ENCODE measurements at regions not wholly inside any gene's neighbourhood (a gene's known extent, or its start where the extent isn't known, plus 50 kb on each side); places are given as distances from the start of the nearest gene placed in this dataset.
"Not testable (repeated sequence)": the region's sequence is repeated elsewhere in the genome, so short reads cannot be mapped to it uniquely, and the experiment has no call there.

- DNase-seq: no peak
These were observed 76.1 kb downstream of the C9orf50 start for GRCh38 chr9:129544761-129545160.

GRCh38 chr9:129542741-129543140 is 78.2 kb downstream of the C9orf50 start:
- DNase-seq: no peak

DNA sequence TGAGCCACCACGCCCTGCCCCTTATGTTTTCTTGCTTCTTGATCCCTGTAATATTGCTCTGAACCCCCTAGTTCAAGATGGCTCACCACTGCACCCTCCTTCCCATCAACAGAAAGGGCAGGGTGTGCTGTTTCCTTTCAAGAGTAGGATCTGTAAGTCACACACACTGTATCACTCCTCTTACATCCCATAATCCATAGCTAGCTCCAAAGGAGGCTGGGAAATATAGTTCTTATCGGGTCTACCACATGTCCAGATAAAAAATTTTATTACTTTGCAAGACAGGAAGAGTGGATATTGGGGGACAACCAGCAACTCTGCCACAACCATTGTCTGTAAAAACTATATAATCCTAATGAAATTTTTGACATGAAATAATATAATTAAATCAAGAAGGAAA is 79.6 kb downstream of the C9orf50 start:
- DNase-seq: no peak

DNA sequence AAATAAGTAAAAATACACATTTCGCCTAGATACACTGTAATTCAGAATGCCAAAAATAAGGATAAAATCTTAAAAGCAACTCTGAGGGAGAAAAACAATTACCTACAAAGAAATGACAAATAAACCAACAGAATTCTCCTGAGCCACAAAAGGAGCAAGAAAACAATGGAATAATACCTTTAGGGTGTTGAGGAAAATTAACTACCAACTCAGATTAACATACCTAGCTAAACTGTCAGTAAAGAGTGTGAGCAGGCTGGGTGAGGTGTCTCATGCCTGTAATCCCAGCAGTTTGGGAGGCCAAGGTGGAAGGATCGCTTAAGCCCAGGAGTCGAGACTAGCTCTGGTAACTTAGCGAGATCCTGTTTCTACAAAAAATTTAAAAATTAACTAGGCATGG is 81.5 kb downstream of the C9orf50 start:
- DNase-seq: no peak

DNA sequence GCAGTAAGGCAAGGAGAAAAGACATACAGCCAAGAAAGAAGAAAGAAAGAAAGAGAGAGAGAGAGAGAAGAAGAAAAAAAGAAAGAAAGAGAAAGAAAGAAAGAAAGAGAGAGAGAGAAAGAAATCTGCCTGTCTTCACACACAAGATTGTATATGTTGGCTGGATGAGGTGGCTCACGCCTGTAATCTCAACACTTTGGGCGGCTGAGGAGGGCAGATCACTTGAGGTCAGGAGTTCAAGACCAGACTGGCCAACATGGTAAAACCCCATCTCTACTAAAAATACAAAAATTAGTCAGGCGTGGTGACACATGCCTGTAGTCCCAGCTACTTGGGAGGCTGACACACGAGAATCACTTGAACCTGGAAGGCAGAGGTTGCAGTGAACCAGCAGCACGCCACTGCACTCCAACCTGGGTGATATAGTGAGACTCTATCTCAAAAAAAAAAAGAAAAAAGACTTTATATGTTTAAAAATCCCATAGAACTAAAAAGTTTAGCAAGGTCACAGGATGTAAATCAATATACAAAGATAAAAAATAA is 89.0 kb downstream of the C9orf50 start:
- DNase-seq: not testable (repeated sequence)

- not testable (repeated sequence) for DNase-seq
These were observed 92.9 kb downstream of the C9orf50 start for GRCh38 chr9:129527955-129528354.

GRCh38 chr9:129525656-129526196 is 95.2 kb downstream of the C9orf50 start:
- no peak for DNase-seq

DNA sequence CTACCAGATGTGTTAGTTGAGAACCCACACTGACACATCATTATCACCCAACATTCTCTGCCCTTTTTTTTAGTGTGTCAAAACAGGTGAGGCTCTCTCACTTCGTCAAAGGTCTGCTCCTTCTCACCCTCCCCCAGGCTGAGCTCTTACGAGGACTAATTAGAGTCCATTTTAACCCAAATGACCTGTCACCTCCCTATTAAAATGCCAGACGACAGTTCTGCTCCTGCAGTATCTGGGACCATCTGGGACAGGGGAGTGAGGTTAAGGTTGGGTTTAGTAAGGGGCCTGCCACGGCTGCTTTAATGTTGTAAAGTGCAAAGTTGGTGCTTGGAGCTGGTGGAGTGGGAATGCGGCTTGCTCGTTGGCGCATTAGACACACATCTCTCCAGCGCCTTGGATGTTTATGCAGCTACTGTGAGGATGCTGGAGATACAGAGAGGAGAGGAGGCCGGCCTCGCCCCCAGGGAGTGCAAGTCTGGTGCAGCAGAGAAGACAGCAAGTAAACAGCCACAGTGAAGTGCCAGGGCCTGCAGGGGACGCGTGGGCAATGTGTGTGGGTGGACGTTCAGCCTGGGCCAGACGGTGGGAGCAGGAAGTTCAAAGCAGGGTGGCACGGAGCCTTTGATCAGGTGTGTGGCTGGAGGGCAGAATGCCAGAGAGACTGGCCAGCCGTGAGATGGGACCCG is 96.2 kb downstream of the C9orf50 start:
- DNase-seq: no peak

GRCh38 chr9:129523943-129524581 is 96.8 kb downstream of the C9orf50 start:
- no peak for DNase-seq

GRCh38 chr9:129522351-129522750 is 98.5 kb downstream of the C9orf50 start:
- DNase-seq: no peak

DNA sequence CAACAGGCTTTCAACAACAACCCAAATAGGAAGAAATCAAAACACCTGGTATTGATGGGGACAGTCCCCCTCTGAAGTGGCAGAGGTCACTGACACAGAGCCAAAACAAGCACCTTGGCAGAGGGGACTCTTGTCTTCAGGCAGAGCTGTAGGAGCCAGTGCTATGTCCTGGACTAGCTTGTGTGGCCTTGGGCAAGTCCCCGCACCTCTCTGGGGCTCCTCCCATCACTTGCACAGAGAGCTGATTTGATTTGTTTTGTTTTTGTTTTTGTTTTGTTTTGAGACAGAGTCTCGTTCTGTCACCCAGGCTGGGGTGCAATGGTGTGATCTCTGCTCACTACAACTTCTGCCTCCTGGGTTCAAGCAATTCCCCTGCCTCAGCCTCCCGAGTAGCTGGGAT is 100.8 kb downstream of the C9orf50 start:
- no peak for DNase-seq

GRCh38 chr9:129518074-129518473 is 102.8 kb downstream of the C9orf50 start:
- DNase-seq: no peak

DNA sequence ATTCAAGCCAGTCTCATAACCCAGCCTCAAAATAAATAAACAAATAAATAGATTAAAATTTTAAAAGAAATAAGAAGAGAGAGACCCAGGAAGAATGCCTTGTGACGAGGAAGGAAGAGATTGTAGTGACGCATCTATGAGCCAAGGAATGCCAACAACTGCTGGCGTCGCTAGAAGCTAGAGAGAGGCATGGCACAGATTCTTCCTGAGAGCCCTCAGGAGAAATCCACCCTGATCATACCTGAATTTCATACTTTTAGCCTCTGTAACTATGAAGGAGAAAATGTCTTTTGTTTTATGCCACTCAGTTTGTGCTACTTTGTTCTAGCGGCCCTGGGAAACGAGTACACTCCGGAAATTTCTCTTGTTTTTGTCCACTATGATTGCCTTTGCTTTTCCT is 103.9 kb downstream of the C9orf50 start:
- DNase-seq: no peak

DNA sequence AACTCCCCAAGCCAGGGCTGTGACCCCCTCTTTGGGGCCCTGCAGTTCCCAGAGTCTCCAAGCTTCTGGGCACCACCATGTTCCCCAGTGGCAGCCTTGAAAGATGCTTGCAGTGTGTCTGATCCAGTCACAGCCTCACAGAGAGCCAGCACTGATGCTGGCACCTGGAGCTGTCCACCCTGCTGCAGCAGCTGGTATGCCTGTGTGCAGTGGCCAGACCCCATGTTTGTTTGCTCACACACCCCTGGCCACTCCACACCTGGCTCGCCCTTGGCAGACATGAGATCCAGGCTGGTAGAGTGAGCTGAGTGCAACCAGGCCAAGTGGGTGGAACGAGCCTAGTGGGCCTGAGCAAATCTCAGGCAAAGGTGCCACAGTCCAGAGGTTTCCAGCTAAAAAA is 106.0 kb downstream of the C9orf50 start:
- DNase-seq: no peak

DNA sequence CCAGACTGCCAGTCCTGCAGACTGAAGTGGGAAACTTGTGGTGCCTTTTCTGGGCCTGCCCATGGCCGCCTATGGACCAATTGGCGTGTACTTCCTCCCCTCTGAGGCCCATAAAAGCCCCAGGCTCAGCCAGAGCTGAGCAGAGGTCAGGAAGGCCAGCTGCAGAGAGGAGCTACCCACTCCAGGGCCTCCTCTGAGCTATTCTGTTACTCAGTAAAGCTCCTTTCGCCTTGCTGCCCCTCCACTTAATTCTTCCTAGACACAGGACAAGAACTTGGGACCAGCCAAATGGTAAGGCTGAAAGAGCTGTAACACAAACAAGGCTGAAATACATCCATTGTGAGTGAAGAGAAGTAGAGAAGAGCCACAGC is 106.4 kb downstream of the C9orf50 start:
- DNase-seq: no peak

DNA sequence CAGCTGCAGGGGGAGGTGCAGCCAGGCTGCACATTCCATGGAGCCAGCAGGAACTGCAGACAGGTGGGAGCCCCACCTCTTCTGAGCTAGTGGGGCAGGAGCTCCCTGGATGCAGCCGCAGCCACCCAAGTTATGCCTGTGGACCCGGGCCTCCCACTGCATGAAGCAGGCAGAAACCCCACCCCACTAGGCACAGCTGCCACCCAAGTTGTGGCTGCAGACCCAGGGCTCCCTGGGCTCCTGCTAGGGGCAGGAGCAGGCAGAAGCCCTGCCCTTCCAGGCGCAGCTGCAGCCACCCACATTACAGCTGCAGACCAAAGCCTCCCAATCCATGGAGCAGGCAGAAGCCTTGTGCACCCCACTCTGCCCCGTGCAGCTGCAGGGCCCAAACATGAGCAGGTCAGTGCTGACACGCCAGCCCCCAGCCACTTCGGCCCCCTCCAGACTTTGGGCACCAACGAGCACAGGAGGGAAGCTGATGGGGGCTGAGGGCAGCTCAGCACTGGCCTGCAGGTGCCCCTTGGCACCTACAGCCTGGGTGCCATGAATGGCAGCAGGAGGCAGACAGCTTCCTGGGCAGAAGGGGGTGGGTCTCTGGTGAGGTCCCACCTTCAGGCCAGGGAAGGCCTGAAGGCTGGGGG is 106.9 kb downstream of the C9orf50 start:
- no peak for DNase-seq

DNA sequence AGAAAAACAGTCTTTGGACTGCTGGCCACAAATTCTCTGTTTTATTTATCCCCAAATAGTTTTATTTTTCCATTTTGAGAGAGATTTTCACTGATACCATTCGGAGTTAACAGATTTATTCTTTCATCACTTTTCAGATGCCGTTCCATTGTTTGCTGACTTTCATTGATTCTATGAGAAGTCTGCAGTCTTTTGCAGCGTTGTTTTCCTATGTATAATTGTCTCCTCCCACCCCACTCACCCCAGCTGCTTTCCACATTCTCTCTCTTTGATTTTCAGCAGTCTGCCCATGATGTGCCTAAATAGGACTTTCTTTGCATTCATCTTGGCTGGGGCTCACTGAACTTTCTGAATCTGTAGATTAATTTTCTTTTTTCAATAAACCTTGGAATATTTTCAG is 107.6 kb downstream of the C9orf50 start:
- no peak for DNase-seq

DNA sequence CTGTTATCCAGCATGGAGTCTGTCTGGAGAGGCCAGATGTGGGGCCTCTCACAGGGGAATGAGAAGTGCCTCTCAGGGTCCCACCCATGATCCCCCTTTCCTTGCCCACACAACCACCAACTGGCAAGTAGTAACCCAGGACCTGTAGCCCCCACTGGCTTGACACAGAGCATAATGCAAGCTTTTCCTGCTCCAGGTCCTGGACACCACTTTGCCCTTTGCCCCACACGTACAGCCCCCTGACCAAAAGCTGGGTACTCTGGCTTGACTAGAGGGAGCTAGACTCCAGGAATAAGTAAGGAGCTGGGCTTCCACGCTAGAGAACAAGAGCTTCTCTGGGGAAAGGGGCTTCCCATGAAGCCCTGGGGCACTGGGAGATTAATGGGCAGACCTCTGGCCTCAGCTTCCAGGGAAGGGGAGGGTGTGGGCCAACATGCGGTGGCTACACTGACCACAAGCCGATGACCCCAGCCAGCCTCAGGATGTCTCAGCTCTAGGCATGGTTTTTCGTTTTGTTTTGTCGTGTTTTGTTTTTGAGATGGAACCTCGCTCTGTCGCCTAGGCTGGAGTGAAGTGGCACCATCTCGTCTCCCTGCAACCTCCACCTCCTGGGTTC is 109.5 kb downstream of the C9orf50 start:
- DNase-seq: no peak

GRCh38 chr9:129509533-129509928 is 111.4 kb downstream of the C9orf50 start:
- DNase-seq: no peak

- DNase-seq: no peak
These were observed 113.1 kb downstream of the C9orf50 start for GRCh38 chr9:129507805-129508204.

DNA sequence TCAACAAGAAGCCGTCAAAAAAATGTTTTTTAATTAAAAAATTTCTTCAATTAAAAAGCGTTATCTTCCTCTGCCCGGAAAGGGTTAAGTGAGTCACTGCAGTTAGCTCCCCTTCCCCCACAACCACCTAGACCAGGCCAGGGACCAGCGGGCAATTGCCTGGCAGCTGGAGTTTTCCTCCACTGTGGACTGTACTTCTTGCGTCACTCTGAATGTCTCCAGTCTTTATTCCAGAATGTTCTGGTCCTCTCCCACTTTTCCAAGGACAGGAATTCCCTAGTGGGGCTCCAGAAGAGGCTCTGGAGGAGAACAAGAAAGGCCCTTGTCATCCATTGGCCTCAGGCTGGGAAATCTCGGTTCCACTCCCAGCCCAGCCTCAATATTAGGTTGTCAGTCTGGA is 114.0 kb downstream of the C9orf50 start:
- DNase-seq: no peak

- no peak for DNase-seq
These were observed 114.9 kb downstream of the C9orf50 start for GRCh38 chr9:129506041-129506440.

- DNase-seq: no peak
These were observed 115.5 kb downstream of the C9orf50 start for GRCh38 chr9:129505270-129505902.

Data from CD4-positive, alpha-beta T cell treated with Interleukin-4 for 1 hour (primary cell).